HG02610 (cell line): ENCODE measurements at regions not wholly inside any gene's neighbourhood (a gene's known extent, or its start where the extent isn't known, plus 50 kb on each side); places are given as distances from the start of the nearest gene placed in this dataset.
A peak's percentile ranks its signal among the peaks of the same experiment; 100 is the strongest.
"Not testable (repeated sequence)": the region's sequence is repeated elsewhere in the genome, so short reads cannot be mapped to it uniquely, and the experiment has no call there.

ENCODE experiments used
- ATAC-seq: cut with Tn5 transposase; IDR thresholded peaks from one replicate; pipeline ENCODE4 v1.9.1; 2021; ENCODE audit warnings: mild to moderate bottlenecking, moderate library complexity; ENCODE audit not compliant: unreplicated experiment

DNA sequence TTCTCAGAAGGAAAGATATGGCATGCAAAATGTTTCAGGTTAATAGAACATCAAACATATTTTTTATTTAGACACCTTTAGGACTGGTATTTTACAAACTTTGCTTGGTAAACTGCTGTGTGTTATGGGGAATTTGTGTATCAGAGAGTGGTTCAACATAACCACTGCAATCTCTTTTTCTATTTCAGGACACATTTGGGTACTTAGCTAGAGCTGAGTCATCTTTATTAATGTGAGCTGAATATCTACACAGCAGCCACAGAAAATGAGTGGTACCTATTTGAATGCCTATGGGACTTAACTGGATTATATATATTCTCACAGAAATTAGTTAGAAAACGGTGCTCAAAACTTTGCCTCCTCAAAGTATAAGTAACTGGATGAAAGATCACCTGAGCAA is 179.8 kb downstream of the SPDYE17 start:
- ATAC-seq = not testable (repeated sequence)

DNA sequence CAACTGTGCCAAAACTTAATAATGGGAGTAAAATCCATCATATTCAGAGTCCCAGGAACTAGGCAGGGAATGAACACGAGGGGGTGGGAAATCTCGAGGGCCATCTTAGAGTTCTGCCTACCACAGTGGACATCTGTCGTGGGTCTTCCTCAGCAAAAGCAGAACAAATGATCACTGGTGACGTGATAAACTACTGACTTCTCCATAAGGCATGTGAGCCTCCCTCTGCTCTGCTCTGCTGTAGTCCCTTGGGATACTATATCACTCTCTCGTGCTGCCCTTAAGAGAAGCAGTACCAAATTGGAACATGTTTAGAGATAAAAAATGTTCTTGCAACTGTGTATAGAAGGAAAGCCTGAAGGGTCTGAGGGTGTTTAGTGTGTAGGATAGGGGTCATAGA is 180.5 kb downstream of the SPDYE17 start:
- not testable (repeated sequence) for ATAC-seq

DNA sequence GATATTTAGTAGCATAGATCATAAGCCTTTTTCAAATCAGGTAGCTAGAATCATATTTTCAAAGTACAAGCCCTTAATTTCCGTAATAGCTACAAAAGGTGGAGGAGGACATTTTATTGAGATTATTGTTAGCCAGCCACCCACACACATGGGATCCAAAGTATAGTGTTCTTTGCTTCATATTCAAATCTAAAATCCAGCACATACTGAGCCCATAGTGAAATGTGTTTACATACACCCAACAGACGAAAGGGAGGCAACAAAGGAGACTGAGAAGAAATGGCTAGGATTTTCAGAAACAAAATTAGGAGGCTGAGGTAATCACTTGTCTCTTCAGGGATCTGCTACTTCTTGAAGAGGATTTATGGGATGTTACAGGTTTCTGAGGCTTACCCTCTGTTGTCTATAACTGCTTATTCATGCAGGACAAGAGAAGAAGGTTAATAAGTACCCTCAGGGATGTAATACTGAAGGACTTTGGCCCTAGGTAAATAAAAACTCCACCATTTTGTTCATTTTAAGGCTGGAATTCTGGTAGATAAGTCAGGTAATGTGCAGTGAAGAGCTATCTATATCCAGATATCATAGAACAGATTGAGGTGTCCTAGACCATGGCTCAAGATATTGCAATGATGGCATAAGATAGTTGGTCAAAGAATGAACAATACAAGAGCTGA is 182.1 kb downstream of the SPDYE17 start:
- ATAC-seq = not testable (repeated sequence)

GRCh38 chr7:76839879-76840278 is 192.3 kb downstream of the SPDYE17 start:
- not testable (repeated sequence) for ATAC-seq

DNA sequence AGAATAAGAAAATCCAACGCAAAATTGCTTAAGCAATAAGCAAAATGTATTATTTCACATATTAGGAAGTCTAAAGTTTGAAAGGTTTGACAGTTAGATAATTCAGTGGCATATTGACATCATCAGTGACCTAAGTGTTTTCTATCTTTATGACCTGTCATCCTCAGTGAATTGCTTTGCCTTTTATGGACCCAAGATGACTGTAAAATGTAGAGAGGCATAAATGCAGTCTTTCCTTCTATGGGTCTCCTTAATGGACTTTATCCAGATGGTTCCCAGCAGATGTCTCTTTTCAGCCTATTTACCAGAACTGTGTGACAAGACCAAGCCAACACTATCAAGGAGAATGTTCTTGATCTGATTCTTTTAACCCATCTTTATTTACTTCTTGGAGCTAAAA is 192.9 kb downstream of the SPDYE17 start:
- not testable (repeated sequence) for ATAC-seq

DNA sequence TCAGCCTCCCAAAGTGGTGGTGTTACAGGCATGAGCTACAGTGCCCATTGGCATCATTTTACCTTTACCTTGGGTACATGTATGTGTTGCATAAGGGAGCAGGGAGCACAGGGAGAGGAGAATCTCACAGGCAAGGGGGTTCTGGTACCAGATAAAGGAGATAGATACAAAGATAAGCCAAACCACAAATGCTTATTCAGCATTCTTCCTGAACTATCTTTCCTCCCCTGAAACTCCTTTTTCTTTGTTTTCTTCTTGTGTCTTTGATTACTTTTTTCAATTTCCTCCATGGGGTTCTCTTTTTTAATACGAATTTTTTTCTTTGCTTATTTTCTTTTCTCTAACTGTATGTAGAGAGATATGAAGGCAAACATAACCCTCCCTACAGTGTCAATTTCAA is 193.8 kb downstream of the SPDYE17 start:
- not testable (repeated sequence) for ATAC-seq

DNA sequence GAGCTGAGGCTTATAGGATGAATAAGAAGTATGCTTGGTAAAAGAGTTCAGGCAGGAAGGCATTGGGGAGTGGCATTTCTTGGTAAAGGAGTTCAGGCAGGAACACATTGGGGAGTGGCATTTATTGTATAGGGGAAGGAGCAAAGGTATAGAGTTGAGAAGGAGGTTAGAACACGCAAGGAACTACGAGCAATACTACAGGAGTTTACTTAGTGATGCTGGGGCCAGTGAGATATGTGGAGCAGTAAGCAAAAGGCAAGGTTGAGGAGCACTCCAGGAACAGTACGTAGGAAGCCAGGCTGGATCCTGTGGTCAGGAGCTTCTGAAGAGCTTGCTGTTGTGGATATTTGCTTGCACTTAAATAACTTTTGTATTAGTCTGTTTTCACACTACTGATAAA is 202.2 kb upstream of the POMZP3 start:
- not testable (repeated sequence) for ATAC-seq

DNA sequence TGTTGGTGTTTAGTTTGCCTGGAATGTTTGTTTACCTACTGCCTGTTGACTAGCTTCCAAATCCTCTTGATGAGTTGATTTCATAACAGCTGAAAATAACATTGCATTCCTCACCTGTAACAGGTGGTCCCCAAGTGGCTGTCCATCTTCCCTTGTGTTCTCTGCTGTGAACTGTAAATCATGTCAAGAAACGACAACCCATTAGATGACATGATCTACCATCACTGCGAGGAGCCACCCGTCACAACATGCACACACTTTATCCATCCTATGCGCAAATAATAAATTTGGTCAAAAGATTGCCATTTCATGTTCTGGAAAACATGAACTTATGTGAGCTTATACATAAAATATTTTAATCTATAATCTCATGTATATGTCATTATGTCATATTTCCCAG is 199.1 kb upstream of the POMZP3 start:
- not testable (repeated sequence) for ATAC-seq

DNA sequence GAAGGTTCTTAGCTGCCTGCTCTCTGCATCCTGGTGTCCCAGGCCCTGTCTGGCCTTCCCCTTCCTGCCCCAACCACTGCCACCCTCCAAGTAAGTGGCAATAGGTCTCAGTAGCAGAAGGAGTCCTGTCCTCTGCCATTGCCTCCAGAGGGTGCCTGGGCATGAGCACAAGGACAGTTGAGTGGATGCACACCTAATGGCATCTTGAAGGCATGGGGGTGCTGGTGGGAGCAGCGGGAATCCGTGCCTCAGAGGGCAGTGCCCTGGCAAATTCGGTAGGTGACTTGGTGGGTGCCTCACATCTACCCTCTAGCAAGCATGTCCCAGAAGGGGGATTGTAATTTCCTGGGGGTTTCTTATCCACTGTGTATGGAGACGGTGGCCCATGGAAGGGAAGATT is 182.8 kb upstream of the POMZP3 start:
- ATAC-seq = not testable (repeated sequence)

- ATAC-seq = not testable (repeated sequence)
These were observed 180.6 kb upstream of the POMZP3 start for GRCh38 chr7:76807588-76808100.

DNA sequence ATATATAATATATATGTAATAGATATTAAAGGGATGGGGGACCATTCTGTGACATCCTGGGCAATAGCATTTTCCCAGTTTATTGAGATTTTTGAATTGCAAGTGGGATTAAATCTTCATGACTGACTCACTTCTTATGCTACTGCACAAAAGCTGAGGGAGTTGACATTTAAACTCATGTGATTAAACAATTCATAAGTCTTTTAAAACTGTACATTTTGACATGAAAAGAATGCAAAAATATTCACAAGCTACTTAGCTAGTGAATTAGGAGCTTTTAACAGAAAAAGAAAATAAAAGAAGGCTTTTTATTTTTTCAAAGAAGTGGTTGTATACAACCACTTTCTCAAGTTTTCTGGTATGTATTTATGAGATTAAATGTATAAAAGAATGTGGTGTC is 179.4 kb upstream of the POMZP3 start:
- not testable (repeated sequence) for ATAC-seq

- not testable (repeated sequence) for ATAC-seq
These were observed 178.9 kb upstream of the POMZP3 start for GRCh38 chr7:76806010-76806409.

- ATAC-seq = not testable (repeated sequence)
These were observed 178.2 kb upstream of the POMZP3 start for GRCh38 chr7:76805262-76805661.

GRCh38 chr7:76797639-76798038 is 170.6 kb upstream of the POMZP3 start:
- not testable (repeated sequence) for ATAC-seq

- not testable (repeated sequence) for ATAC-seq
These were observed 153.6 kb upstream of the POMZP3 start for GRCh38 chr7:76780693-76781092.

- ATAC-seq = not testable (repeated sequence)
These were observed 147.2 kb upstream of the POMZP3 start for GRCh38 chr7:76774279-76774678.

DNA sequence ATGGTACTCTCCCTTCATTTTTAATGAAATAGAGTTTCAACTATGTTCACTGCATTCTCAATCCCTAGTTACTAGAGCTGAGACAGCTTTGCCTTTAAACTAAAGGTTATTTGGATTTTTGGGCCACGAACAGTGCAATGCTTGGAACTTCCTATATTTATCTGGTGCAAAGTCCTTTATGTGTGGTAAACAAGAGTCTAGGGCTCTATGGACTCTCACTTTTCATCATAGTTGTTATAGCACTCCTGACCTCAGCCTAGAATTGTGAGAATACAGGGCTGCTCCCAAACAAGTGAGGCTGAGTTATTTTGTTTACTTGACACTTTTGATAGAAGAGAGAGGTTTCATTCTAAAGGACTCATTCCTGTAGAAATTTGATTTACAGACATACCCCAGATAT is 144.9 kb upstream of the POMZP3 start:
- not testable (repeated sequence) for ATAC-seq

- ATAC-seq = not testable (repeated sequence)
These were observed 136.9 kb upstream of the POMZP3 start for GRCh38 chr7:76763977-76764376.

DNA sequence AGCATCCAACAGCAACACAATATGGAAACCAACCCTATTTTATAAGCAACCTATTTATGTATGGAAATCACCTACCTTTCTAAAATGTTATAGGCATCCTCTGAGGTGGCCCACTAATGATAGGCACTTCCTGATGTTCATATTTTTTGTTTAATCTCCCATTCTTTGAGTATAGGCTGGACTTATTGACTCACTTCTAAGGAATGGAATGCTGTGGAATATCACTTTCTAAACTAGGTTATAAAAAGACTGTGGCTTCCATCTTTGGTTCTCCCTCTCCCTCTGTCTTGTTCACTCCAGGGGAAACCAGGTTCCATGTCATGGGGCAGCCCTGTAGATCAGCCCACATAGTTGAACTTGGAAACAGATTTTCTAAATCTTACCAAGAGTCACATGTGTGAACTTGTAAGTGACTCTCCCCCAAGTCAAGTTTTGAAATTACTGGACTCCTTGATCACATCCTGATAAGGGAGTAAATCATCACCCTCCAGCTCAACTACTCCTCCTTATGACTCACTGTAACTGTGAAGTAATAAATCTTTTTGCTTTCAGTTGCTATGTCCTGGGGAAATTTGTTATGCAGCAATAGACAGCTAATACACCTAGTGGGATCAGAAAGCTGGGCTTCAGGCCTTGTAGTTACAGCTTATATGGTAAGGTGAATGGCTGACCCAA is 133.6 kb upstream of the POMZP3 start:
- ATAC-seq = peak; percentile 78

DNA sequence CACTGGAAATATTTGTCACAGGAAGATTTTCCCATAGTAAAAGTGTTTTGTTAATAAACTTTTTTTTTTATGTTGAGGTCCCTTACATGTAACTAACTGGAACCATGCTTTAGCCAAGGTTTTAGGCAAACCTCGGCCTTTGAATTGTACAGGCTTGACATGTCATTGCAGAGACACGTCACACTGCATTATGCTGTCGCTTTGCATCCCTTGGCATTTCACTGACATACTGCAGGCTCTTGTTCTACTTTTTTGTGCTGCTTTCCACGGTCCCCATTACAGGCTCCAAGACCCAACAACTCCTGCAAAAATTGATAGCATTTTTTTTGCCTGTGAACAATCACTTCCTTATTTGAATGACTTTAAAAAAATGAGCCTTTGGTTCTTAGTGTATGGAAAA is 112.5 kb upstream of the POMZP3 start:
- not testable (repeated sequence) for ATAC-seq

DNA sequence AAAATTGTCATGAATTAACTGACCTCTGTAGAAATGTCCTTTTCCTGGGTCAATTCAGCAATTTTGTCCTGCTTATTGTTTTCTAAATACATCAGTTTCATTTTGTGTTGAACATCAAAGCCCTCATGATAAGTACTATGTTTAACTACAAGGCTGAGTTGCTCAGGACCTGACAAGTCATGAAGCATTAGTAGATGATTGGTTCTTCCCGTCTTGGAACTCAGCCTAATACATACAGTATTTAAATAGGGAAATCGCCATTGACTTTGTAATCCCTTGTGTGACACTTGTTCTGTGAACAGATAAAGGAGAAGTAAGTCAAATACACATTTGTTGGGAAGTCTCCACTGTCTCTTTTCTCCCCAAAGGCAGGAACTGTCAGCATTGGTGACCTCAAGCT is 109.6 kb upstream of the POMZP3 start:
- not testable (repeated sequence) for ATAC-seq

DNA sequence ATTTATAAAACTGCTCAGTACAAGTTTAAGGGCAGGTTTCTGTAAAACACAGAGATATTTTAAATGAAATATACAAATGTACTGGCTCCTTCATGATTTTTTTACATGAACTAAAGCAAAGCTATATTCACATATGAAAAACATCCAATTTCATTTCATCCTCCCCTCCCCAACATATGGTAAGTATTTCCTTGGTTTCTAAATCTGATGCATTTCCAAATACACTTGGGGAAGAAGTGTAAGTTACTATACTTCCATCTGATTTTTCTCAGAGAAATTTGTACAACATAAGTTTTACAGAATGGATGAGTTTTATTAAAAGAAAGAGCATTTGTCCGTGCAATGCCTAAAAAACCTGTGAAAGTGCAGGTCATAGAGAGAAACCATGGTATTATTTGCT is 109.0 kb upstream of the POMZP3 start:
- not testable (repeated sequence) for ATAC-seq
